HG03025 (cell line): ENCODE measurements at regions not wholly inside any gene's neighbourhood (a gene's known extent, or its start where the extent isn't known, plus 50 kb on each side); places are given as distances from the start of the nearest gene placed in this dataset.
"Not testable (repeated sequence)": the region's sequence is repeated elsewhere in the genome, so short reads cannot be mapped to it uniquely, and the experiment has no call there.

ENCODE experiments used
- ATAC-seq: cut with Tn5 transposase; IDR thresholded peaks from one replicate; pipeline ENCODE4 v1.9.1; 2021; ENCODE audit warnings: mild to moderate bottlenecking, moderate library complexity; ENCODE audit not compliant: unreplicated experiment, low FRiP score

GRCh38 chr1:239125893-239126292 is 260.5 kb upstream of the CHRM3 start:
- no peak for ATAC-seq

DNA sequence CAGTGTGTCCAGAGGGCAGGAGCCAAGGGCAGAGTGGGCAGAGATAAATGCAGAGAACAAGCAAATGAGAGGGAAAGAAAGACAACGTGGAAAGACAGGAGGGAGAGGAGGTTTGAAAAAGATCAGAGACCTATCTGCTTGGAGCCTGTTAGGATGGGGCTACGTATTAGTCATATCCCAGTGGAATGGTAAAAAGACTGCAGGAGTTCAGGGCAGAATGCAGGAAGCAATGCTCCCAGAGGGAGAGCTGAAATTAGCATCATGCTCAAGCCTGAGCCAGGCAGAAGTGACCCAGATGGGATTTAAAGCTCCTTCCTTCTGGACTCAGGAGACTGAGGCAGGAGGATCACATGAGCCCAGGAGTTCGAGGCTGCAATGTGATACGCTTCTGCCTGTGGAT is 261.3 kb upstream of the CHRM3 start:
- ATAC-seq, result no peak

DNA sequence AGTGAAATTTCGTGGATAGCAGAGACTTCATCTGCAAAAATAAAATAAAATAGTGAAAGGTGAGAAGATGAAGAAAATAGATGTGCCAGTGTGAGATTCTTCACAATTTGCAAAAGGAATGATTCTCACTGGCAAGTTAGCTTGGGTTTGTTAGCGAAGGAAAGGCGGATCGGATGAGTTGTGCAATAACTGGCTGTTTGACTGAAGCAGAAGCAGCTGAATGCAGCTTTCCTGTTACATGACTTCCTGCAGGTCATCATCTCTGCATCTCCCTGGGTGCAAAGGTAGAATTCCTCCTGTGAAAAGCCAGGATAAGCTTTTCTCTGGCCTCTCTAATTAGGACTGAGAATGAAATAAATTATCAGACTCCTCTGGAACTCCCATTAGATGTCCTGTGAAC is 263.1 kb upstream of the CHRM3 start:
- ATAC-seq, result no peak

GRCh38 chr1:239112101-239112935 is 274.1 kb upstream of the CHRM3 start:
- ATAC-seq, result no peak

GRCh38 chr1:239107676-239108075 is 278.7 kb upstream of the CHRM3 start:
- no peak for ATAC-seq

GRCh38 chr1:239106689-239107088 is 279.7 kb upstream of the CHRM3 start:
- not testable (repeated sequence) for ATAC-seq

DNA sequence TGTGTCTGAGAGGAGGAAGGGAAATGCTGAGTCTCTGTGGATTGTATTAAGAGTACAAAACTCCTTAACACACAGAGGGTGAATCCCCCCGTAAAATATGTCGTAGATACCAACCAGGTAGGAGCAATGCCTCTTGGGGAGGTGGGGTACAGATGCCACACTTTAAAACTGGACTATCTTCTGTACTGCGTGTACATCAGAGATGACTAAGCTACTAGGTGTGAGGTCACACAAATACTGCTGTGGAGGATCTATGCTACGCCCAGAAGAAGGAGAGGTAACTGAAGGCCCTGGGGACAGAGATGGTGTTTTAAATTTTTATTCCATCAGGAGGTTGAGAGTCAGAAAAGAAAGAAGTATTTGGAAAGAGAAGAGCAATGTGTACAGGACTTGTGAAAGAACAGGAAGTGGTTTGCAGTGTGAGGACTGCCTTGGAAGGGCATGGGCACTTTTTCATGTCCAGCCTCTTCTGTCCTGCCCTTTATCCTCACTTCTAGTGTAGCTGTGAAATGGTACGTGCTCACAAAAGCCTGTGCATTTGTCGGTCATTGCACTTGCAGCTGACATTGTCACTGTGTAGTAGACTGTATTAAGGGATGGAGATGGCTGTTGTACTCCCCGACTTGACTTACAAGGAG is 287.8 kb upstream of the CHRM3 start:
- no peak for ATAC-seq

DNA sequence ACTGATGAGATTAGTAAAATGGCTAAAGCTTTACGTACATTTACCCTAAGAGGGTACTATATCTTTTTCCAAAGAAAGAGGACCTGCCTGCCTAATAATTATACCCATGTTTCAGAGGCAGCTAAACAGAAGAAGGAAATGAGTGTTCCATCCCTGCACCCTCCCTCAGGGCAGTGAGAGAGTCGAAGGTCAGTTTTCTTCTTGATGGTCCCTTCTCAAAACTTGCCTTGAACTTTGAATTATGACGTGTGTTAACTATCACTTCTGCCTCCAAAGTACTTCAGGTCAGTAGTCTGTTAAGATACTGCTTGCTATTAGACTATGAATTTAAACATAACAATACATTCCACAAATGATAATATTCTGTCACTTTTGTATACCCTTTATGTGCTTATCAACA is 294.8 kb upstream of the CHRM3 start:
- ATAC-seq, result no peak

- ATAC-seq, result no peak
Measured at GRCh38 chr1:239084459-239085080, 301.8 kb upstream of the CHRM3 start.

DNA sequence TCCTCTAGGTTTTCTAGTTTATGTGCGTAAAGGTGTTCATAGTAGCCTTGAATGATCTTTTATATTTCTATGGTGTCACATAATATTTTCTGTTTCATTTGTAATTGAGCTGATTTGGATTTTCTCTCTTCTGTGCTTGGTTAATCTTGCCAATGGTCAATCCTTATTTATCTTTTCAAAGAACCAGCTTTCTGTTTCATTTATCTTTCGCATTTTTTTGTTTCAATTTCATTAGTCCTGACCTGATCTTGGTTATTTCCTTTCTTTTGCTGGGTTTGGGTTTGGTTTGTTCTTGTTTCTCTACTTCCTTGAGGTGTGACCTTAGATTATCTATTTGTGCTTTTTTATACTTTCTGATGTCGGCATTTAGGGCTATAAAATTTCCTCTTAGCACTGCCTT is 304.4 kb upstream of the CHRM3 start:
- ATAC-seq, result not testable (repeated sequence)

DNA sequence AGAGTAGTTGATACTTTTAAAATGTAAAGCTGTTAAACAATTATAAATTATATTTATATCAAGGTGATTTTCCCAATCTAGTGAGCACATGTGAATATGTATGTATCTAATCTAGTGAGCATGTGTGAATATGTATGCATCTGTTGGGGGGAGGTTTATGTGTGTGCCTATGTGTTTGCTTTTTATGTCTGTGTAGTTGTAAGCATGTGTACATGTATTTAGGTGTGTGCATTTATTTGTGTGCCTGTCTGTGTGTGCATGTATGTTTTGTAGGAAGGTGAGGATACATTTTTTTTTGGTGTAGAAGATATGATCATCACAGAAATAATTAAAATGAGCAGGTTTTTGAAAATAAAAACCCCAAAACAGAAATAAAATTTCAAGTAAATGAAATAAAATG is 318.9 kb upstream of the CHRM3 start:
- no peak for ATAC-seq

- no peak for ATAC-seq
Measured at GRCh38 chr1:239067058-239067457, 319.3 kb upstream of the CHRM3 start.

DNA sequence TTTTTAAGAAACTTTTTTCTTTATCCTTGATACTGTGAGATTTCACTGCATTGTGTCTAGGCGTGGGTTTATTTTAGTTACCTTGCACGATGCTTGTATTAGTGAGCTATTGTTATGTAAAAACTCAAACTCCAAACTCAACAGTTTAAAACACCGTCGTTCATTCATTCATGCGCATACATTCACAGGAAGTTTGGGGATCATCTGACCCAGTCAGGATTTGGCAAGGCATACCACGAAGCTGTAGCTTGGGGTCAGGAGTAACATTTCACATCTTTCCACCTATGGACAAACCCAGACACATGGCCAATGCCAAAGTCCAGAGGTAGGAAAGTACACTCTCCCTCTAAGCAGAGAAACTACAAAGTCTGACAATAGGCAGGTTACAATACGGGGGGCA is 324.6 kb upstream of the CHRM3 start:
- no peak for ATAC-seq

GRCh38 chr1:239058190-239058589 is 328.2 kb upstream of the CHRM3 start:
- no peak for ATAC-seq

DNA sequence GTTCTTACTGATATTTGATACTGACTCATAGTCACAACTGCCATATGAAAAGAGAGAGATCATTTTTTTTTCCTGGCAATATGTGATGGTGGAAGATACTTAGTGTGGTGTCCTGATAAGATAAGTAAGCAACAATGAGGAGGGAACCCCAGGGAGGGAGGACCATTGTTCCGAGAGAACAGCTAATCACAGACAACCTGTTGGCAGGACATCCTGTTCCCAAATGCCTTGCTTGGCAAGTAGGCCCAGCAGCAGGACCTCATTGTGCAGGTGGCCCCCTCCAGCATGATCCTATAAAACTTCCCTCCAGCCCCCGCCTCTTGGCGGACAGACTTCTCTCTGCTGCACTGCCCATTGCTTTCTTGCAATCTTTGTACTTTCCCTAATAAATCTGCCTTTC is 329.4 kb upstream of the CHRM3 start:
- no peak for ATAC-seq

GRCh38 chr1:239053279-239053678 is 333.1 kb upstream of the CHRM3 start:
- ATAC-seq, result no peak

- ATAC-seq, result no peak
Measured at GRCh38 chr1:239049571-239049970, 336.8 kb upstream of the CHRM3 start.

DNA sequence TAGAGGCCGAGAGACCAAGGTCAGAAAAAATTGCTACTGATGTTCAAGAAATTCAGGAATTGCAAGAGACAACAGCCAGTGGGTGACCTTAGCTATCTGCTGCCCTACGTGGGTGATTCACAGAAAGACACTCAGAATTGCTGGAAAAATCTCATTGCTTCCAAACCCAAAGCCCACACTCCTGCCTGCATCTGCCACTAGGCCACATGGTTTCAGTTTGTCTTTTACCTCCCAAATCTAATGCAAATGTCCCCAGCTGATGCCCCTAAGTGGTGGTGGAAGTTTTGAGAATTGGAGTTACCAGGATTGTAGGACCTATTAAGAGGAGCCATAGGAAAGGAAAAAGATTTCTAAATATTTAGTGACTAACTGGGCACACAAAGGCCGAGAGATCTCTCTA is 341.5 kb upstream of the CHRM3 start:
- ATAC-seq, result no peak

- ATAC-seq, result no peak
Measured at GRCh38 chr1:239040523-239040922, 345.8 kb upstream of the CHRM3 start.

GRCh38 chr1:239031310-239031709 is 355.1 kb upstream of the CHRM3 start:
- no peak for ATAC-seq

- no peak for ATAC-seq
Measured at GRCh38 chr1:239025997-239026694, 360.2 kb upstream of the CHRM3 start.
